Neutrophil (primary cell): ENCODE measurements at regions not wholly inside any gene's neighbourhood (a gene's known extent, or its start where the extent isn't known, plus 50 kb on each side); places are given as distances from the start of the nearest gene placed in this dataset.
"Not testable (repeated sequence)": the region's sequence is repeated elsewhere in the genome, so short reads cannot be mapped to it uniquely, and the experiment has no call there.

ENCODE experiments used
- H3K27ac ChIP-seq: fragments of 200-600 bp; sonication (generic); 2 replicates; pipeline ENCODE4 v1.5.1; 2016; ENCODE audit warnings: mild to moderate bottlenecking, moderate library complexity
- H3K27me3 ChIP-seq: fragments of 200-600 bp; sonication (generic); 2 replicates; pipeline ENCODE4 v1.6.0; 2016; ENCODE audit warnings: mild to moderate bottlenecking
- H3K36me3 ChIP-seq: fragments of 200-600 bp; sonication (generic); 2 replicates; pipeline ENCODE4 v1.5.1; 2017
- H3K4me1 ChIP-seq, 2 experiments: fragments of 200-600 bp in 1 of 2; sonication (generic) in 1 of 2; 1 replicate in 1 of 2; 2 replicates in 1 of 2; pipeline versions ENCODE4 v1.5.1 to v1.6.1; 2013 to 2016; ENCODE audit warnings: low read depth in 1 of 2, low read length in 1 of 2, mild to moderate bottlenecking in 1 of 2, moderate library complexity in 1 of 2; ENCODE audit not compliant: control insufficient read depth in 1 of 2, insufficient read depth in 1 of 2
- H3K4me3 ChIP-seq, 2 experiments: fragments of 200-600 bp in 1 of 2; sonication (generic) in 1 of 2; 1 replicate in 1 of 2; 2 replicates in 1 of 2; pipeline ENCODE4 v1.5.1; 2013 to 2016; ENCODE audit warnings: low read depth in 1 of 2, low read length in 1 of 2, mild to moderate bottlenecking in 1 of 2, moderate library complexity in 1 of 2
- H3K9me3 ChIP-seq: fragments of 200-600 bp; sonication (generic); 2 replicates; pipeline ENCODE4 v1.5.1; 2016
- TF ChIP-seq, protein P1 (sequence below): fragments of 200-600 bp; sonication (generic); IDR thresholded peaks from 2 replicates; pipeline ENCODE4 v1.5.1; 2016; ENCODE audit warnings: antibody characterized with exemption

DNA sequence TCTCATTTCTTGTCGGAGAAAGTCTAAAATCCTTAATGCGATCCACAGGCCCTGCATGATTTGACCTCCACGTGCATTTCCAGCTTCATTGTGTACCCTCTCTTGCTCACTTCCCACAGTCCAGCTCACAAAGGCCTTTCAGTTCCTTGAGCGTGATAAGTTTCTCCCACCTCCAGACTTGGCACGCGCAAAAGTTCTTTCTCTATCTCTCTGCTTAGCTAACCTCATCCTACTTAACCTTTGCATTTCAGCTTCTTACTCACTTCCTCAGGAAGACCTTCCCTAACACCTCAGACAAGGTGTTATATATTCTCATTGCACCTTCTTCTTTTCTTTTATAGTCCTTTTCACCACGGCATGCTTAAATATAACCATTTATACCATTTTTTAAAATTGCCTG, 124.8 kb upstream of the XPO1 start:
- H3K4me1 ChIP-seq = no peaks in the 10 kb centered on the region
- H3K36me3 ChIP-seq = no peaks in the 10 kb centered on the region
- no peak overlapping the region for H3K27ac ChIP-seq
- no peaks in the 10 kb centered on the region for H3K27me3 ChIP-seq
- H3K4me3 ChIP-seq = no peak overlapping the region
- no peaks in the 10 kb centered on the region for H3K9me3 ChIP-seq
- TF ChIP-seq, protein P1, sequence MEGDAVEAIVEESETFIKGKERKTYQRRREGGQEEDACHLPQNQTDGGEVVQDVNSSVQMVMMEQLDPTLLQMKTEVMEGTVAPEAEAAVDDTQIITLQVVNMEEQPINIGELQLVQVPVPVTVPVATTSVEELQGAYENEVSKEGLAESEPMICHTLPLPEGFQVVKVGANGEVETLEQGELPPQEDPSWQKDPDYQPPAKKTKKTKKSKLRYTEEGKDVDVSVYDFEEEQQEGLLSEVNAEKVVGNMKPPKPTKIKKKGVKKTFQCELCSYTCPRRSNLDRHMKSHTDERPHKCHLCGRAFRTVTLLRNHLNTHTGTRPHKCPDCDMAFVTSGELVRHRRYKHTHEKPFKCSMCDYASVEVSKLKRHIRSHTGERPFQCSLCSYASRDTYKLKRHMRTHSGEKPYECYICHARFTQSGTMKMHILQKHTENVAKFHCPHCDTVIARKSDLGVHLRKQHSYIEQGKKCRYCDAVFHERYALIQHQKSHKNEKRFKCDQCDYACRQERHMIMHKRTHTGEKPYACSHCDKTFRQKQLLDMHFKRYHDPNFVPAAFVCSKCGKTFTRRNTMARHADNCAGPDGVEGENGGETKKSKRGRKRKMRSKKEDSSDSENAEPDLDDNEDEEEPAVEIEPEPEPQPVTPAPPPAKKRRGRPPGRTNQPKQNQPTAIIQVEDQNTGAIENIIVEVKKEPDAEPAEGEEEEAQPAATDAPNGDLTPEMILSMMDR = no peak

- Histone ChIP-seq H3K4me1 (no peaks in the 10 kb centered on the region), H3K27ac (no peak overlapping the region), H3K9me3 (no peaks in the 10 kb centered on the region), H3K4me3 (no peak overlapping the region), H3K27me3 (no peaks in the 10 kb centered on the region), H3K36me3 (no peaks in the 10 kb centered on the region)
- TF ChIP-seq, protein P1 = no peak
Measured at GRCh38 chr2:61660511-61661388, 122.6 kb upstream of the XPO1 start.

DNA sequence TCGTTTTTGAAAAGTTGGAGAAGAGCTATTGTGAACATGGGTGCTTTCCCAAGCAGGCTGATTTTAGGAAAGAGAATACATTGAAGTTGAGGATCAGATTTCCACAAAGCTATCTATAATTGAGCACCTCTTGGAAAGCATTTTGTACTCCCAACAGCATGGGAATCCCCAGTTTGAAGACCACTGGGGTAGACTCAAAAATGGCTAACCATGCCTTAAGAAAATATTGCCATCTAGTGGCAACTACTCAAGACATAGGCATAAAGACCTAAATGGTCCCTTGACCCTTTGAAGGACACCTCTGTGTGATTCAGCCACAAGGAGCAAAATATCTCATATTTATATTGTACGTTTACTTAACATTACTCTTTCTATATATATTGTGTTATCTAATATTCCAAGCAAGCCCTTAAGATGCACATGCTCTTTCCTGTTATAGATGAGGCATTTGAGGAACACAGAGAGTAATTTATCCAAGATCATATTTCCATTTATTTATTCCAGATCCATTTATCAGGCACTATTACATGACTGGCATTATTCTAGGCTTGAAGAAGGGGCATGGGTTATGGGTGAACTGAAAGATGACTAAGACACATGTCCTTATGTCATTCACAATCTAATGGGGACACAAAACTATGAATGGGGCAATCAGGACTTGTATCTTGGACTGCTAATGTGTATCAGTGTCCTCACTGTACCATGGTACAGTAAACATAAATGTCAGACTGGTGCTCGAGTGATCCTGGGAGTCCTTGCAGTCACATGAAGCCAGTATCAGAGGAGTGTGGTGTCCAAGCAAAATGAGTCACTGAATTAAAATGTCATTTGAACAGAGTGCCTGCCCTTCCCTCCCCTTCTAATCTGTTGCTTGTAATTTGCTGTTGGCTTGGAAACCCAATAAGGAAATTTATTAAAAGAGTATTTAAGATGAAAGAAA, 121.0 kb upstream of the XPO1 start:
- no peaks in the 10 kb centered on the region for H3K27me3 ChIP-seq

DNA sequence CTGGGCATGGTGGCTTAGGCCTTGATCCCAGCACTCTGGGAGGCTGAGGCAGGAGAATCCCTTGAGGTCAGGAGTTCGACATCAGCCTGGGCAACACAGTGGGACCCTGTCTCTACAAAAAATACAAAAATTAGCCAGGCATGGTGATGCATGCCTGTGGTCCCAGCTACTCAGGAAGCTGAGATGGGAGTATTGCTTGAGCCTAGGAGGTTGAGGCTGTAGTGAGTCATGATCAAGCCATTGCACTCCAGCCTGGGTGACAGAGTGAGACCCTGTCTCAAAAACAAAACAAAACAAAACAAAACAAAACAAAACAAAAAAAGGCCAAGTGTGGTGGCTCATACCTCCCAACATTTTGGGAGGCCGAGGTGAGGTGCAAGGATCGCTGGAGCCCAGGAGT, 111.8 kb upstream of the XPO1 start:
- not testable (repeated sequence) for H3K27me3 ChIP-seq, H3K4me1 ChIP-seq, H3K36me3 ChIP-seq, H3K4me3 ChIP-seq, H3K27ac ChIP-seq, H3K9me3 ChIP-seq

More for the DNA sequence above, 121.0 kb upstream of the XPO1 start:
- H3K36me3 ChIP-seq = no peaks in the 10 kb centered on the region
- TF ChIP-seq, protein P1 = no peak
- no peaks in the 10 kb centered on the region for H3K9me3 ChIP-seq
- H3K4me1 ChIP-seq = no peaks in the 10 kb centered on the region
- H3K4me3 ChIP-seq = no peak overlapping the region
- no peak overlapping the region for H3K27ac ChIP-seq

DNA sequence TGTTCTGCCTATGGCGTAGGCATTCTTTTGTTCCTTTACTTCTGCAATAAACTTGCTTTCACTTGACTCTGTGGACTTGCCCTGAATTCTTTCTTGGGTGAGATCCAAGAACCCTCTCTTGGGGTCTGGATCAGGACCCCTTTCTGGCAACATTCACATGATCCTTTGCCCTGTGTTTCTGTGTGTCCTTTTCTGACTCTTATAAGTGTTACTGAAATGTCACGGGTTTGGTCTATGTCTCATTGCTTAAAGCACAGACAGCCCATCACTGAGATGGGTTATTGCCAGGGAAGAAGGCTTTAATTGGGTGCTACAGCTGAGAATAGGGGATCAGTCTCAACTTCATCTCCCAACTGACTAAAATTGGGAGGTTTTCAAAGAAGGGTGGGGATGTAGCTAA, 110.9 kb upstream of the XPO1 start:
- Histone ChIP-seq H3K27ac (no peak overlapping the region), H3K4me3 (no peak overlapping the region), H3K27me3 (no peaks in the 10 kb centered on the region), H3K36me3 (no peaks in the 10 kb centered on the region), H3K4me1 (peaks cover 4 to 5% of the 10 kb centered on the region in 2 experiments), H3K9me3 (no peaks in the 10 kb centered on the region)
- TF ChIP-seq, protein P1 = no peak
